HepG2 (cell line): ENCODE measurements at regions not wholly inside any gene's neighbourhood (a gene's known extent, or its start where the extent isn't known, plus 50 kb on each side); places are given as distances from the start of the nearest gene placed in this dataset.

Experiments used
- ATAC-seq: fragments of 200-7000 bp; cut with Tn5 transposase; 3 replicates; pipeline ENCODE4 v1.9.1; 2020; ENCODE audit warnings: mild to moderate bottlenecking, moderate library complexity
- BruUV-seq: library from RNA; stranded (reverse); fragments of 400-500 nt; replicated peaks from 2 replicates; lab custom pipeline; 2021; lab: Mats Ljungman, UMichigan
- CTCF ChIA-PET: fragments of 300-600 bp; formaldehyde crosslinking; extraction: SDS; loops from one replicate; lab custom pipeline; 2021; ENCODE audit warnings: low total read pairs, inconsistent platforms, low intra/inter-chr PET ratio; lab: Yijun Ruan, JAX
- POLR2A ChIA-PET: fragments of 350-600 bp; sonication (Branson Sonifier 250); formaldehyde crosslinking; loops from one replicate; lab custom pipeline; 2020; ENCODE audit warnings: antibody characterized with exemption, inconsistent platforms; lab: Yijun Ruan, JAX
- DNase-seq: peaks from one replicate; pipeline ENCODE4 v3.0.0-alpha.2; 2015; ENCODE audit warnings: low spot score
- FAIRE-seq: peaks from 3 replicates; lab custom pipeline; 2011; peaks lifted over from hg19 to GRCh38; lab: Jason Lieb, UNC
- H2AFZ ChIP-seq: one replicate; pipeline ENCODE4 v1.6.1; 2011; ENCODE audit warnings: low read length, inconsistent platforms
- H3K27ac ChIP-seq: fragments of 300-600 bp; 3 replicates; pipeline ENCODE4 v1.8.0; 2011; ENCODE audit warnings: mixed run types, mild to moderate bottlenecking, mixed read lengths, low read length, inconsistent platforms; ENCODE audit not compliant: insufficient read depth; ENCODE audit errors: extremely low read length
- H3K27me3 ChIP-seq, 2 experiments: fragments of 200-600 bp in 1 of 2; 2 replicates in 1 of 2; 3 replicates in 1 of 2; pipeline versions ENCODE4 v1.6.0 to v1.8.0; 2011; ENCODE audit warnings: low read length in 2 of 2, mild to moderate bottlenecking in 2 of 2, moderate library complexity in 2 of 2, inconsistent platforms in 1 of 2; ENCODE audit not compliant: insufficient read depth in 2 of 2, control insufficient read depth in 1 of 2
- H3K36me3 ChIP-seq, 2 experiments: fragments of 200-600 bp in 1 of 2; replicated peaks in 1 of 2; 2 replicates in 1 of 2; 3 replicates in 1 of 2; pipeline versions ENCODE4 v1.5.1 to v1.8.0; 2011; ENCODE audit warnings: low read length in 2 of 2, inconsistent platforms in 1 of 2; ENCODE audit not compliant: insufficient read depth in 2 of 2, control insufficient read depth in 1 of 2
- H3K4me1 ChIP-seq: 2 replicates; pipeline ENCODE4 v1.5.1; 2012; ENCODE audit warnings: low read length, inconsistent platforms; ENCODE audit not compliant: insufficient read depth
- H3K4me2 ChIP-seq: 2 replicates; pipeline ENCODE4 v1.6.0; 2011; ENCODE audit warnings: low read depth, low read length, inconsistent platforms
- H3K4me3 ChIP-seq, 3 experiments: fragments of 200-600 bp in 1 of 3; sonication (generic), shearing (Covaris generic) in 1 of 3; replicated peaks in 1 of 3; 2 replicates each; pipeline ENCODE4 v1.5.1; 2011 to 2016; ENCODE audit warnings: low read length in 3 of 3, inconsistent platforms in 2 of 3, low read depth in 2 of 3, mild to moderate bottlenecking in 2 of 3, control low read depth in 1 of 3, mixed read lengths in 1 of 3; ENCODE audit not compliant: insufficient read depth in 1 of 3
- H3K79me2 ChIP-seq: one replicate; pipeline ENCODE4 v1.6.1; 2011; ENCODE audit warnings: low read length, inconsistent platforms; ENCODE audit not compliant: insufficient read depth
- H3K9ac ChIP-seq: 2 replicates; pipeline ENCODE4 v1.6.0; 2011; ENCODE audit warnings: mild to moderate bottlenecking, low read depth, low read length, inconsistent platforms; ENCODE audit not compliant: insufficient read depth
- H3K9me3 ChIP-seq: 2 replicates; pipeline ENCODE4 v1.5.1; 2012; ENCODE audit warnings: mild to moderate bottlenecking, low read length
- H4K20me1 ChIP-seq: 2 replicates; pipeline ENCODE4 v1.6.0; 2011; ENCODE audit warnings: inconsistent platforms, mild to moderate bottlenecking, low read length, moderate library complexity; ENCODE audit not compliant: insufficient read depth
- ARID5B ChIP-seq: IDR thresholded peaks from 2 replicates; pipeline ENCODE4 v1.4.0; 2020; ENCODE audit warnings: mild to moderate bottlenecking, missing genetic modification reagents
- ARNTL ChIP-seq: sonication (generic); formaldehyde crosslinking; IDR thresholded peaks from 2 replicates; pipeline ENCODE4 v1.4.0; 2020; ENCODE audit warnings: mild to moderate bottlenecking, missing genetic modification reagents
- CEBPB ChIP-seq: IDR thresholded peaks from 2 replicates; pipeline ENCODE4 v1.6.1; 2011; ENCODE audit warnings: low read depth, low read length, improper control_type of control experiment, borderline replicate concordance
- ERF ChIP-seq: IDR thresholded peaks from 2 replicates; pipeline ENCODE4 v1.6.1; 2018; ENCODE audit warnings: missing biosample characterization, missing genetic modification reagents
- GATA4 ChIP-seq: sonication (generic); IDR thresholded peaks from 2 replicates; pipeline ENCODE4 v1.6.1; 2016; ENCODE audit warnings: antibody characterized with exemption, low read depth, borderline replicate concordance
- IRF2 ChIP-seq: IDR thresholded peaks from 2 replicates; pipeline ENCODE4 v1.6.1; 2018; ENCODE audit warnings: missing genetic modification reagents, missing compliant biosample characterization
- RBM22 ChIP-seq: fragments of 200-400 bp; formaldehyde crosslinking; optimal IDR thresholded peaks from 2 replicates; pipeline ENCODE3; 2017; ENCODE audit warnings: mild to moderate bottlenecking, low read length, moderate library complexity
- SYNCRIP ChIP-seq: fragments of 200-400 bp; formaldehyde crosslinking; IDR thresholded peaks from 2 replicates; pipeline ENCODE4 v1.6.1; 2018; ENCODE audit warnings: mild to moderate bottlenecking, low read depth, low read length; ENCODE audit not compliant: insufficient read depth
- ZKSCAN1 ChIP-seq: fragments of 150-350 bp; IDR thresholded peaks from 2 replicates; pipeline ENCODE4 v1.6.1; 2014; ENCODE audit warnings: low read length
- ZNF33A ChIP-seq: sonication (generic); formaldehyde crosslinking; IDR thresholded peaks from 2 replicates; pipeline ENCODE4 v1.5.1; 2020; ENCODE audit warnings: missing genetic modification reagents, mild to moderate bottlenecking, moderate library complexity, borderline replicate concordance
- ZNF7 ChIP-seq: IDR thresholded peaks from 2 replicates; pipeline ENCODE4 v1.6.1; 2016; ENCODE audit warnings: missing biosample characterization, missing genetic modification reagents
- ZNF776 ChIP-seq: sonication (generic); formaldehyde crosslinking; IDR thresholded peaks from 2 replicates; pipeline ENCODE4 v1.4.0; 2020; ENCODE audit warnings: mild to moderate bottlenecking, missing genetic modification reagents
- WGBS: methylation state at CpG from one replicate; pipeline ENCODE4 v1.1.6; 2017; ENCODE audit warnings: low lambda C conversion rate; 5-methylcytosine and 5-hydroxymethylcytosine counted together
- in situ Hi-C: cut with HindIII; loops from 2 replicates; pipeline ENCODE4 v1.10.0; 2017; ENCODE audit warnings: low pct_unique_long_range_greater_than_20kb; ENCODE audit not compliant: extremely low pct_ligation_motif_present
- intact Hi-C: fragments of 100-400 bp; cut with micrococcal nuclease; formaldehyde crosslinking; loops from one replicate; pipeline ENCODE4 v1.10.0; 2022; ENCODE audit not compliant: unreplicated experiment
- TF ChIP-seq, protein P1 (sequence below): sonication (generic); formaldehyde crosslinking; IDR thresholded peaks from 2 replicates; pipeline ENCODE4 v1.4.0; 2020; ENCODE audit warnings: missing genetic modification reagents, mild to moderate bottlenecking, borderline replicate concordance
- TF ChIP-seq, protein P2 (sequence below): IDR thresholded peaks from 2 replicates; pipeline ENCODE4 v1.6.1; 2018; ENCODE audit warnings: missing genetic modification reagents, mild to moderate bottlenecking, missing compliant biosample characterization
- TF ChIP-seq, protein P3 (sequence below): sonication (generic); formaldehyde crosslinking; IDR thresholded peaks from 2 replicates; pipeline ENCODE4 v1.5.0; 2020; ENCODE audit warnings: mild to moderate bottlenecking, missing genetic modification reagents, moderate library complexity

- no peak for TF ChIP-seq ARID5B (CRISPR knock-in tag)
- no peak for TF ChIP-seq IRF2
- no peak for TF ChIP-seq ERF (CRISPR knock-in tag)
- no peak for TF ChIP-seq GATA4
Measured at GRCh38 chr13:107124129-107124718, 556.3 kb upstream of the ARGLU1 start (continued).

DNA sequence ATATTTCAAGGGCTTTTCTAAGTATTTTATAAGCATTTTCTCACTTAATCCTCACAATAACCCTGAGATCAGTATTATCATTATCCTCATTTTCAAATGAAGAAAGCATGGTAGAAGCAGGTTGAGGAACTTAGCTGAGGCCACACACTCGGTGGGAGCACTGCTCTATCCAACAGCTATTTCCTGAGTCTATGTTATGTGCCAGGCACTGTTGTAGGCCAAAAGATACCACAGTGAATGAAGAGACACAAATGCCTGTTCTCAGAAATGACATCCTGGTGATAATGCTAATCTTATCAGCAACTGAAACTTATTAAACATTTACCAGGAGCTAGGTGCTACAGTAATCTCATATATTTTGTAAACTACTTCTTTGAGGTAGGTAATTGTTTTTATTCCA lies 553.9 kb upstream of the ARGLU1 start:
- intact Hi-C loops: loop anchor here (2.0 to 5.0 kb wide), 4 partner anchors 499 to 584 kb away; partner anchors contain the start of gene EFNB2
- no peak for DNase-seq

More for the DNA sequence above, 553.9 kb upstream of the ARGLU1 start:
- Histone ChIP-seq H4K20me1 (no peaks in the 10 kb centered on the region), H3K4me2 (no peak overlapping the region), H3K27me3 (no peaks in the 10 kb centered on the region; a peak in 1 of 5 replicates), H3K9me3 (no peaks in the 10 kb centered on the region), H3K4me1 (peaks cover 47% of the 10 kb centered on the region), H3K27ac (no peak overlapping the region), H3K36me3 (no peaks in the 10 kb centered on the region), H3K79me2 (no peaks in the 10 kb centered on the region), H3K9ac (no peak overlapping the region), H2AFZ (no peak overlapping the region), H3K4me3 (no peak overlapping the region)
- CTCF ChIA-PET: no interaction called here
- ATAC-seq (no peak), FAIRE-seq (no peak)
- 73% methylated on average over 1 of the region's 1 CpG for WGBS
- in situ Hi-C loops: no loop called here
- BruUV-seq: no TSS peak
- TF ChIP-seq ZKSCAN1 (no peak), RBM22 (no peak), CEBPB (no peak), ZNF7 (CRISPR knock-in tag) (no peak), ARNTL (CRISPR knock-in tag) (no peak), ZNF33A (CRISPR knock-in tag) (no peak), SYNCRIP (no peak), ZNF776 (CRISPR knock-in tag) (no peak)
- TF ChIP-seq, protein P1, sequence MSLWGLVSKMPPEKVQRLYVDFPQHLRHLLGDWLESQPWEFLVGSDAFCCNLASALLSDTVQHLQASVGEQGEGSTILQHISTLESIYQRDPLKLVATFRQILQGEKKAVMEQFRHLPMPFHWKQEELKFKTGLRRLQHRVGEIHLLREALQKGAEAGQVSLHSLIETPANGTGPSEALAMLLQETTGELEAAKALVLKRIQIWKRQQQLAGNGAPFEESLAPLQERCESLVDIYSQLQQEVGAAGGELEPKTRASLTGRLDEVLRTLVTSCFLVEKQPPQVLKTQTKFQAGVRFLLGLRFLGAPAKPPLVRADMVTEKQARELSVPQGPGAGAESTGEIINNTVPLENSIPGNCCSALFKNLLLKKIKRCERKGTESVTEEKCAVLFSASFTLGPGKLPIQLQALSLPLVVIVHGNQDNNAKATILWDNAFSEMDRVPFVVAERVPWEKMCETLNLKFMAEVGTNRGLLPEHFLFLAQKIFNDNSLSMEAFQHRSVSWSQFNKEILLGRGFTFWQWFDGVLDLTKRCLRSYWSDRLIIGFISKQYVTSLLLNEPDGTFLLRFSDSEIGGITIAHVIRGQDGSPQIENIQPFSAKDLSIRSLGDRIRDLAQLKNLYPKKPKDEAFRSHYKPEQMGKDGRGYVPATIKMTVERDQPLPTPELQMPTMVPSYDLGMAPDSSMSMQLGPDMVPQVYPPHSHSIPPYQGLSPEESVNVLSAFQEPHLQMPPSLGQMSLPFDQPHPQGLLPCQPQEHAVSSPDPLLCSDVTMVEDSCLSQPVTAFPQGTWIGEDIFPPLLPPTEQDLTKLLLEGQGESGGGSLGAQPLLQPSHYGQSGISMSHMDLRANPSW (CRISPR knock-in tag): no peak
- TF ChIP-seq, protein P2, sequence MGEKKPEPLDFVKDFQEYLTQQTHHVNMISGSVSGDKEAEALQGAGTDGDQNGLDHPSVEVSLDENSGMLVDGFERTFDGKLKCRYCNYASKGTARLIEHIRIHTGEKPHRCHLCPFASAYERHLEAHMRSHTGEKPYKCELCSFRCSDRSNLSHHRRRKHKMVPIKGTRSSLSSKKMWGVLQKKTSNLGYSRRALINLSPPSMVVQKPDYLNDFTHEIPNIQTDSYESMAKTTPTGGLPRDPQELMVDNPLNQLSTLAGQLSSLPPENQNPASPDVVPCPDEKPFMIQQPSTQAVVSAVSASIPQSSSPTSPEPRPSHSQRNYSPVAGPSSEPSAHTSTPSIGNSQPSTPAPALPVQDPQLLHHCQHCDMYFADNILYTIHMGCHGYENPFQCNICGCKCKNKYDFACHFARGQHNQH: no peak
- TF ChIP-seq, protein P3, sequence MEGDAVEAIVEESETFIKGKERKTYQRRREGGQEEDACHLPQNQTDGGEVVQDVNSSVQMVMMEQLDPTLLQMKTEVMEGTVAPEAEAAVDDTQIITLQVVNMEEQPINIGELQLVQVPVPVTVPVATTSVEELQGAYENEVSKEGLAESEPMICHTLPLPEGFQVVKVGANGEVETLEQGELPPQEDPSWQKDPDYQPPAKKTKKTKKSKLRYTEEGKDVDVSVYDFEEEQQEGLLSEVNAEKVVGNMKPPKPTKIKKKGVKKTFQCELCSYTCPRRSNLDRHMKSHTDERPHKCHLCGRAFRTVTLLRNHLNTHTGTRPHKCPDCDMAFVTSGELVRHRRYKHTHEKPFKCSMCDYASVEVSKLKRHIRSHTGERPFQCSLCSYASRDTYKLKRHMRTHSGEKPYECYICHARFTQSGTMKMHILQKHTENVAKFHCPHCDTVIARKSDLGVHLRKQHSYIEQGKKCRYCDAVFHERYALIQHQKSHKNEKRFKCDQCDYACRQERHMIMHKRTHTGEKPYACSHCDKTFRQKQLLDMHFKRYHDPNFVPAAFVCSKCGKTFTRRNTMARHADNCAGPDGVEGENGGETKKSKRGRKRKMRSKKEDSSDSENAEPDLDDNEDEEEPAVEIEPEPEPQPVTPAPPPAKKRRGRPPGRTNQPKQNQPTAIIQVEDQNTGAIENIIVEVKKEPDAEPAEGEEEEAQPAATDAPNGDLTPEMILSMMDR: no peak
- POLR2A ChIA-PET: no interaction called here
